A172 (cell line): ENCODE measurements at regions not wholly inside any gene's neighbourhood (a gene's known extent, or its start where the extent isn't known, plus 50 kb on each side); places are given as distances from the start of the nearest gene placed in this dataset.
"Not testable (repeated sequence)": the region's sequence is repeated elsewhere in the genome, so short reads cannot be mapped to it uniquely, and the experiment has no call there.

Experiments
- DNase-seq: peaks from one replicate; pipeline ENCODE4 v3.0.0-alpha.2; 2015; ENCODE audit warnings: low spot score

GRCh38 chr12:126248871-126249403 lies 1183.7 kb downstream of the AACS start:
- no peak for DNase-seq

GRCh38 chr12:126258190-126258589 lies 1193.0 kb downstream of the AACS start:
- no peak for DNase-seq

DNA sequence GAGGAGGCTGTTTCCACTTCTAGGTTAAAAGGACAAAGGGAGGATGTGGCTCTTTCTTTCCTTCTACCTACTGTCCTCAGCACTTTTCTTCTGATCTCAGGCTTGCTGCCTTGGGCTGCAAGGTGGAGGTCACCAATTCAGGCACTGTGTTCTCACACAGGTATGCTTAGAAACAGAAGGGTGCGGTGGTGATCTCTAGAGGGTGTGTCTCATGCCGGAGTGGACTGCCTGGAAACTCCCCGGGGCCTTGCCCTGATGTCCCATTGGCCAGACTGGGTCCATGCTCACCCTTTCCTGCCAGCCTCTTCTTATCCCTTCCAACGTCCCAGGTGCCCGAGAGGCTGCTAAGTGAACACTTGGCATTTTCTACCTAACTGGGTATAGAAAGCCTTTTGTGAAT lies 1197.6 kb downstream of the AACS start:
- no peak for DNase-seq

GRCh38 chr12:126268222-126268621 lies 1203.0 kb downstream of the AACS start:
- no peak for DNase-seq

- no peak for DNase-seq
Observed at GRCh38 chr12:126271159-126271558, 1205.9 kb downstream of the AACS start.

GRCh38 chr12:126282691-126283090 lies 1217.5 kb downstream of the AACS start:
- no peak for DNase-seq

DNA sequence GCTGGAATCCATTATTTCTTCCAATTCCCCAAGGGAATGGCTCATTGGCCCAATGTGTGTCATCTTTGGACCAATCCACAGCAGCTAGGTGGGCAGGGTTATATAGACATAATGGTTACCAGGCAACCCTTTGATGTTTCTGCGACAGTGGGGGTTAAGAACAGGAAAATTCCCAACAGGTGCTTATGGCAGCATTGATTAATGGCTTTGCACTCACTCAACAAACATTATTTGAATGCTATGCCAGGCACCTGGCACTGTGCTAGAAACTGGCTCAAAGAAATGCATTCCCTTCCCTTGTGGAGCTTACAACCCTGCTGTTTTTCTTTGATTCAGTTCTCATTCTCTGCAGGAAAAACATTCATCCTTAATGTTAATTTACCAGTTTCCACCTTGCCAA lies 1221.0 kb downstream of the AACS start:
- no peak for DNase-seq

GRCh38 chr12:126290456-126290855 lies 1225.2 kb downstream of the AACS start:
- DNase-seq: no peak

DNA sequence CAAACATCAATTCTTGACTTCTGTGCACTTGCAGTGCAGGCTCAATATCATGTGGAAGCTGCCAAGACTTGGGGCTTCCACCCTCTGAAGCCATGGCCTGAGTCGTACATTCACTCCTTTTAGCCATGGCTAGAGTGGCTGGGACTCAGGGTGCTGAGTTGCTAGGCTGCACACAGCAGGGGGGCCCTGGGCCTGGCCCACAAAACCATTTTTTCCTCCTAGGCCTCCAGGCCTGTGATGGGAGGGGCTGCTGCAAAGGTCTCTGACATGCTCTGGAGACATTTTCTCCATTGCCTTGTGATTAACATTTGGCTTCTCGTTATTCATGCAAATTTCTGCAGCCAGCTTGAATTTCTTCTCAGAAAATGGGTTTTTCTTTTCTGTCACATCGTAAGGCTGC lies 1226.8 kb downstream of the AACS start:
- not testable (repeated sequence) for DNase-seq

- DNase-seq: no peak
Observed at GRCh38 chr12:126295652-126296051, 1230.4 kb downstream of the AACS start.

GRCh38 chr12:126309278-126309677 lies 1244.0 kb downstream of the AACS start:
- no peak for DNase-seq

GRCh38 chr12:126312457-126312856 lies 1247.2 kb downstream of the AACS start:
- no peak for DNase-seq

GRCh38 chr12:126316411-126316810 lies 1251.2 kb downstream of the AACS start:
- DNase-seq: no peak

DNA sequence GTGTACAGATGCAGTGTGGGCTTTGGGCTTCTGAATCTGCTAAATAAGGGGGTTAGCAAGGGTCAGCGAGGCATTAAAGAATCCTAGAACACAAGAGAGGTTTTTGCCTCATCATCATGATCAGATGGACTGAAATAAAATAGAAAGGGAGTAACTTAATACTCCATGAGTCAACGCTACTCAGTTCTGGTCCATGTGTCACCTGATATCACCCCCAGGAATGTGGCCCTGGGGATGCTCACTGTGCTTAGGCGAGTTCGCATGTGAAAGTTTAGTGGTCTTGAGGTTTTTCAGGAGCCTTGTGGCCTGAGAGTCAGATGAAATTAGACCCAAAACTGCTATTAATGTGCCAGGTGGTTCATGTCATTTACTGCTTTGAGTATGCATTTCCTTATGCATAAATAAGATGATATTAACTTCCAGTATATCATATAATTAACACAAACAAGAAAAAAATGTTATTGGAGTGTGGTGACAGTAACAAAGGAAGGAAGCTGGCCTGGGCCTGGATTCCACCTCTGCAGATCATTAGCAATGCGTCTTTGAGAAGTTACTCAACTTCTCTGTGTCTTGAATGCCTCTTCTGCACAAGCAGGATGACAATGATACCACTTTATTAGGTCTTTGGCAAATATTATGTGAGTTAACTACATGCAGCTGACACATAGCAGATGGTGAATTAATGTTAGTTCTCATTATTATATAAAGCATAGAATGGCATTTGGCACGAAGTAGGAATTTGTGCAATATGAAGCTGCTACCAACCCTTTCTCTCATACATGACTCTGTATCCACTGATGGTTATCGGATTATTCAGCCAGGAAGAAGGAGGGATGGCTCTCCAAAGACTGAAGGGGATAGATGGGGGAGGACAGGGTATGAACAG lies 1272.6 kb downstream of the AACS start:
- peak; percentile 55 for DNase-seq

DNA sequence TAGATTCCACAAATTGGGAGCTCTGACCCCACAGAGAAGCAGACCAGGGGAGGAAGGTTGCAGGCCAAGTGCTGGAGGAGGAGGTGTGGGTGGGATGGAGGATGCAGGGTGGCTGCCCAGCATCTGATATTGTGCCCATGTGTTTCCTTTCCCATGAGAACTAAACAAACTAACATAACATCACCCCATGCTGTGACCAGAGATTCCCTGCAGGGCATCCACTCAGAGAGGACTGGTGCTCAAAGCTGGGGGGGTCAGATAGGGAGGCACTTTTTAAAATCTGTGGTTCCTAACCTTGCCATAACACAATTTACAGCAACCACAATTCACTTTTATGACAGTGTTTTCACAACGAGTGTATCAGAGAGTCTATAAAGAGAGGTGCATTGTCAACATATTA lies 1277.6 kb downstream of the AACS start:
- no peak for DNase-seq

DNA sequence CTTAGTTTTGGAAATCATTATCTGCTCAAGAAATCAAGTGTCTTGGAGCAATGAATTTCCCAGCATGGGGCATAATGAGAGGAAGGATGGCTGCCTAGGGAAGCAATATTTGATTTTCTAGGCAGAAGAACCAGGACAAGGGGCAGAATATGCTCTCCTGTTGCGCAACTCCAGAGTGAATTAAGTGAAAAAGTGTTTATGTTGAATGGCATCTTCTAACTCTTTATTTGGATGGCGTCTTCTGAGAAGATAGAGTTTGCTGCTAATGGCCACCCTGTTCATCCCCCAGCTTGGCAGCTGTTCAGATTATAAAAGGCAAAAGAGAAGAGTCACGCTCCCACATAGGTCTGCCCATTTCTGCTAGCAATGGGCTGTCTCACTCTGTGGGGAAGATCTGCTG lies 1278.1 kb downstream of the AACS start:
- no peak for DNase-seq

- no peak for DNase-seq
Observed at GRCh38 chr12:126346087-126346486, 1280.9 kb downstream of the AACS start.

- DNase-seq: no peak
Observed at GRCh38 chr12:126347421-126347820, 1282.2 kb downstream of the AACS start.

DNA sequence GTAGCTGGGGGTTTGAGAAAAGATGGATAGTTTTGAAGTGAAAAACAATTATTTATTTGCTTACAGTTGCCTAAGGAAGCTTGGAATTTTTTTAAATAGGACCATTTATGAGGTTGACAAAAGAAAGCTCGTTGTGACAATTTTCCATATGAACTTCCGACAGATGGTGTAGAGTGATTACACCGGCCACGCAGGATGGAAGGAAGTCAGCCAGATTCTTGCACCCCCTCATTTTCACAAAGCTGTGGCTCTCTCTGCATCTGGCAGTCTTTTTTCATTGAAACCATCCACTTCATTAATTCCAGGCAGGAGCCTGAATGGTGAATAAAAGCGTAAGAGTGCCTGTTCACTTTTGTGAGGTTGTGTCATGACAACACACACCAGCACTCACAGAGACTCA lies 1284.1 kb downstream of the AACS start:
- no peak for DNase-seq

DNA sequence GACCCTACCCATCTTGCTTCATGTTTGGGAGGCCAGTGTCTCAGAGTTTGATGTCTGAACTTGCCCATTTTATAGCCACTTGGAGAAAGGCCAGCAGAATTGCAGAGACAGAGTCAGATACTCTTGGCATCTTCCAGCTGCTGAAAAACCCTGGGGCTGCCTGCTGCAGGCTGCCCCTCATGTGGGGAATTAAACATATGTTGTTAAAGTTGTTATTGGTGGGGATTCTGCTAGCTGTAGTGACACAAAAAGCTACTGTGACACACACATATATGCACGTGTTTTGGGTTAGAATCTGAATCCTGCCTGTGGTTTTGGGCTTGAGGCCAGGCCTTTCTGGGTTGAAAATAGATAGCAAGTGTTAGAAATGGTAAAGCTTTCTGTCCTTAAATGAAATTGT lies 1288.4 kb downstream of the AACS start:
- DNase-seq: peak; percentile 16

GRCh38 chr12:126354633-126355032 lies 1289.4 kb downstream of the AACS start:
- no peak for DNase-seq

DNA sequence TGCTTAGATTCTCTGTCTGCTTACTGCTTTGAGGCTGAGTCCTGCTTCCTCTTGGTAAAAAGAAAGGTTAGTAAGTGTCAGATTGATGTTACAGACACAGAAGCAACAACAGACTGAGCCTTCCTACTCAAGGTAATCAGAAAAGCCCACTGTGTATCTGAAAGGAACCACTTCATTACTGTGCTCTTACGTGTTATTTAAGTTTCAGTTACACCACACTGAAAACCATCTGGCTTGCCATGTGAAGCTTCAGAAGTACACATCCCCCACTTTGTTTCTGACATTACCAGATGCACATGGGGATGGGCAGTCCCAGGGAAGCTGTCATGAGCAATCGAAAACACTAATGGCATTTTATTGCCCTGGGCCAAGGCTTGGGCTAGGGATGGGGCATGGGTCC lies 1290.1 kb downstream of the AACS start:
- no peak for DNase-seq

DNA sequence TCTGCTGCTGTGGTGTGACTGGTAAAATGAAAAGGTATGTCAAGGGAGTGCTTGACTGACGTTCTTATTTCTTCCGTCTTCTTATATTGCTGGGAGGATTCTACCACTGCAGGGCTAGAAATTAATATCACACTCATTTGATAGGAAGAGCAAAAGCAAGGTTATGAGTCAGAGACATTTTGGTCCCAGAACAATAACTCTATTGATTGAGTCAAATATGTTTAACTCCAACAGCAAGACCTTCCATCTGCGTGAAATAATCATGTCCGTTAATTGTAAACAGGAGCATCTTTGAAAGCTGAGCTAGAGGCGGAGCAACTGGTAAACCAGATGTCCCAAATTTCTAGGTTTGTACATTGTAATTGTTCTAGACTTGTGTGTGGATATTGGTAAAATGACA lies 1293.6 kb downstream of the AACS start:
- no peak for DNase-seq

DNA sequence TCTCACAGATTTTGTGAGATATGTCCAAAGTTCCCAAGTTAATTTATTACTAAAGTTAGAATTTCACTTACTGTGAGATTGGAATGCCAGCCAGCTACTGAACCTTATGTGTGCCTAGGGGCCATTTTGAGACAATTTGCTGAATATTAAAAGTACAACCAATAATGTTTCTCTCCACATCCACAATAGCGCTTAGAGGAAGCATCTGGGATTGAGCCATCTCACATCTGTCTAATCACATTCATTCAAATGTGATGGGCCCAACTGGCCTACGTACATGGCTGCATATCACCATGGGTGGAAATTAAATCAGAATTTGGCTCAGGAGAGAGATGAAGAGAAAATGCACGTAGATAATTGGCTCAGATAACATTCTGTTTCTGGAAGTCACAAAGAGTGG lies 1294.0 kb downstream of the AACS start:
- DNase-seq: no peak
